GM18499 (cell line): ENCODE measurements at regions not wholly inside any gene's neighbourhood (a gene's known extent, or its start where the extent isn't known, plus 50 kb on each side); places are given as distances from the start of the nearest gene placed in this dataset.

Experiments
- ATAC-seq: cut with Tn5 transposase; IDR thresholded peaks from one replicate; pipeline ENCODE4 v1.9.1; 2021; ENCODE audit warnings: moderate number of reproducible peaks; ENCODE audit not compliant: insufficient read depth, unreplicated experiment

- ATAC-seq, result no peak
Measured at GRCh38 chr5:1672396-1672795, 127.2 kb downstream of the MRPL36 start.

- ATAC-seq, result no peak
Measured at GRCh38 chr5:1671351-1671750, 128.3 kb downstream of the MRPL36 start.

GRCh38 chr5:1670351-1670750 is 129.3 kb downstream of the MRPL36 start:
- no peak for ATAC-seq

GRCh38 chr5:1669276-1670155 is 130.1 kb downstream of the MRPL36 start:
- no peak for ATAC-seq

GRCh38 chr5:1668141-1668721 is 131.4 kb downstream of the MRPL36 start:
- no peak for ATAC-seq

GRCh38 chr5:1667648-1668140 is 131.9 kb downstream of the MRPL36 start:
- ATAC-seq, result no peak

GRCh38 chr5:1666812-1667588 is 132.6 kb downstream of the MRPL36 start:
- ATAC-seq, result no peak

- ATAC-seq, result no peak
Measured at GRCh38 chr5:1666221-1666620, 133.4 kb downstream of the MRPL36 start.

- no peak for ATAC-seq
Measured at GRCh38 chr5:1665803-1666202, 133.8 kb downstream of the MRPL36 start.

- ATAC-seq, result no peak
Measured at GRCh38 chr5:1665231-1665630, 134.4 kb downstream of the MRPL36 start.

- no peak for ATAC-seq
Measured at GRCh38 chr5:1663186-1663585, 136.5 kb downstream of the MRPL36 start.

- no peak for ATAC-seq
Measured at GRCh38 chr5:1662559-1663085, 137.0 kb downstream of the MRPL36 start.

GRCh38 chr5:1661831-1662558 is 137.6 kb downstream of the MRPL36 start:
- ATAC-seq, result no peak

GRCh38 chr5:1661311-1661710 is 137.6 kb upstream of the LPCAT1 start:
- ATAC-seq, result no peak

- no peak for ATAC-seq
Measured at GRCh38 chr5:1660511-1660910, 136.8 kb upstream of the LPCAT1 start.

GRCh38 chr5:1660001-1660400 is 136.2 kb upstream of the LPCAT1 start:
- no peak for ATAC-seq

GRCh38 chr5:1659100-1659981 is 135.6 kb upstream of the LPCAT1 start:
- no peak for ATAC-seq

GRCh38 chr5:1658665-1659064 is 134.9 kb upstream of the LPCAT1 start:
- ATAC-seq, result no peak

GRCh38 chr5:1657161-1657741 is 133.5 kb upstream of the LPCAT1 start:
- ATAC-seq, result no peak
